HG03139 (cell line): ENCODE measurements at regions not wholly inside any gene's neighbourhood (a gene's known extent, or its start where the extent isn't known, plus 50 kb on each side); places are given as distances from the start of the nearest gene placed in this dataset.

Experiments
- ATAC-seq: cut with Tn5 transposase; IDR thresholded peaks from one replicate; pipeline ENCODE4 v1.9.1; 2021; ENCODE audit not compliant: unreplicated experiment

- no peak for ATAC-seq
Measured at GRCh38 chr5:56558131-56558745, 257.1 kb upstream of the MAP3K1 start.

- no peak for ATAC-seq
Measured at GRCh38 chr5:56557198-56557597, 258.2 kb upstream of the MAP3K1 start.

- no peak for ATAC-seq
Measured at GRCh38 chr5:56552612-56553268, 262.6 kb upstream of the MAP3K1 start.

- ATAC-seq, result no peak
Measured at GRCh38 chr5:56550227-56550626, 265.1 kb upstream of the MAP3K1 start.

GRCh38 chr5:56549096-56549886, 266.1 kb upstream of the MAP3K1 start:
- ATAC-seq, result no peak

- ATAC-seq, result no peak
Measured at GRCh38 chr5:56545016-56545415, 270.3 kb upstream of the MAP3K1 start.

- no peak for ATAC-seq
Measured at GRCh38 chr5:56543441-56544388, 271.6 kb upstream of the MAP3K1 start.

GRCh38 chr5:56540266-56540665, 275.1 kb upstream of the MAP3K1 start:
- no peak for ATAC-seq

GRCh38 chr5:56538580-56538979, 276.8 kb upstream of the MAP3K1 start:
- ATAC-seq, result no peak

GRCh38 chr5:56535347-56535746, 280.0 kb upstream of the MAP3K1 start:
- no peak for ATAC-seq

- no peak for ATAC-seq
Measured at GRCh38 chr5:56534102-56534829, 281.1 kb upstream of the MAP3K1 start.

GRCh38 chr5:56532466-56532865, 282.9 kb upstream of the MAP3K1 start:
- ATAC-seq, result no peak

GRCh38 chr5:56530626-56531138, 284.7 kb upstream of the MAP3K1 start:
- no peak for ATAC-seq

GRCh38 chr5:56529666-56530430, 285.5 kb upstream of the MAP3K1 start:
- ATAC-seq, result no peak

- no peak for ATAC-seq
Measured at GRCh38 chr5:56527174-56527573, 288.2 kb upstream of the MAP3K1 start.

GRCh38 chr5:56525113-56525512, 290.2 kb upstream of the MAP3K1 start:
- ATAC-seq, result no peak

GRCh38 chr5:56523790-56524575, 290.9 kb upstream of the ANKRD55 start:
- no peak for ATAC-seq

GRCh38 chr5:56522960-56523359, 289.8 kb upstream of the ANKRD55 start:
- ATAC-seq, result no peak

- ATAC-seq, result no peak
Measured at GRCh38 chr5:56522169-56522568, 289.0 kb upstream of the ANKRD55 start.
